Thyroid gland (tissue), 4 donors: ENCODE measurements at regions not wholly inside any gene's neighbourhood (a gene's known extent, or its start where the extent isn't known, plus 50 kb on each side); places are given as distances from the start of the nearest gene placed in this dataset.

Experiments
- CTCF ChIP-seq, 6 experiments: fragments of 200-600 bp in 3 of 6; fragments of 450-650 bp in 3 of 6; sonication (generic) in 3 of 6; IDR thresholded peaks; one replicate each; pipeline ENCODE4 v1.5.1; 2016 to 2019; ENCODE audit warnings: antibody characterized with exemption in 6 of 6, mild to moderate bottlenecking in 2 of 6, inconsistent platforms in 1 of 6, moderate library complexity in 1 of 6
- POLR2A ChIP-seq, 2 donors: fragments of 450-650 bp; IDR thresholded peaks; one replicate each; pipeline ENCODE4 v1.6.1; 2017; ENCODE audit warnings: antibody characterized with exemption in 2 of 2, mild to moderate bottlenecking in 2 of 2, moderate library complexity in 1 of 2

- TF ChIP-seq POLR2A (IDR thresholded peaks at IDR 0.05) (no peak), CTCF (IDR thresholded peaks at IDR 0.05) (no peak)
Measured at GRCh38 chr10:118501171-118501570, 94.3 kb downstream of the PRLHR start.
